Activated CD4-positive, alpha-beta T cell treated with anti-CD3 and anti-CD28 coated beads, Interleukin-2, amount 50 U/mL, for 48 hours (primary cell): ENCODE measurements at regions not wholly inside any gene's neighbourhood (a gene's known extent, or its start where the extent isn't known, plus 50 kb on each side); places are given as distances from the start of the nearest gene placed in this dataset.
"Not testable (repeated sequence)": the region's sequence is repeated elsewhere in the genome, so short reads cannot be mapped to it uniquely, and the experiment has no call there.

Source experiments
- DNase-seq, 2 experiments: peaks; one replicate each; pipeline ENCODE4 v3.0.0-alpha.2; 2020

GRCh38 chr2:195456771-195457170, 200.3 kb upstream of the SLC39A10 start:
- no peak for DNase-seq

- DNase-seq: no peak
These were observed 205.9 kb upstream of the SLC39A10 start for GRCh38 chr2:195451160-195451559.

DNA sequence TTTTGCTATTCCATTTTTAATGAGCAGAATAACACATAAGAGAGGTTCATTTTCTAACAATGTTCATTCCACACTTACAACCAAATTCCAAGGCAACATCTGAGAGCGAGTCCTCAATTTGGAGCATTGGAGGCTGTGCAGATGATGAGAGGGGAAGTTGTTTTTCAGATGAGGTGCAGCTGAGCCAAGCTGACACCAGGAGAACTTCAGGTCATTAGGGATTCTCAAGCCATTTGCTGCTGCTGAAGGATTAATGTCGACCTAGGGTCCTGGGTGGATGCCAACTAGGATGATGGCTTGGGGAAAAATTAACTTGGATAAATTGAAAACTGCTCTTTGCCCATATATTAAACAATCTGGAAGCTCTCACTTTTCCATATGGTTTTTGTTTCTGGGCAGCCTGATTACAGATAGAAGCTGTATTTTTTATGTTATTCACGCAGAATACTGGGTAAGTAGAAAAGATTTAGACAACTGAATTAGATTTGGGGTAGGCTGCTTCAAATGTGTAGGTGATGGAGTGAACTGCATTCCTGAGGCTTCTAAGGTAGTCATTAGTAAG, 206.4 kb upstream of the SLC39A10 start:
- DNase-seq: no peak

DNA sequence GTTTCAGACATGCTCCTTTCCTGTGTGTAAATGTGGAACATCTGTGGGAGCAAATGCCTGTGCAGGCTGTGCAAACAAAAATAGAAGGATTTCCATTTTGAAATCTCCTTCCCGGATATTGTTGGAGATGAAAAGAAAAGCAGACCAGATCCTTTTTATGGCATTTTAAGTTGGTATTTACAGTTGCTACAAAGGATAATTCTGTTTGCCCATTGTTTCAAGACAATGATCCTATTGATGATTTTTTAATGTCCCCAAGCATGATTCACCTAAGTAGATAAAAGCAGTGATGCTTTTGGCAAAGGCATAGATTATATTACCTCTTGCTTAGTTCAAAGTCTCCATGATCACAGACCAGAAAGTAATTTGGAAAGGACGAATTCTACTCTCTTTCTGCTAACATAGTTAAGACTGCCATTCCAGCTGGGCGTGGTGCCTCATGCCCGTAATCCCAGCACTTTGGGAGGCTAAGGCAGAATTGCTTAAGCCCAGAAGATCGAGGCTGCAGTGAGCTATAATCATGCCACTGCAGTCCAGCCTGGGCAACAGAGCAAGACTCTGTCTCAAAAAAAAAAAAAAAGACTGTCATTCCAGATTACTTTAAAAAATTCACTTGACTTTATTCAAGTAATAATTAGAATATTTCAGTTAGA, 209.6 kb upstream of the SLC39A10 start:
- DNase-seq: no peak

DNA sequence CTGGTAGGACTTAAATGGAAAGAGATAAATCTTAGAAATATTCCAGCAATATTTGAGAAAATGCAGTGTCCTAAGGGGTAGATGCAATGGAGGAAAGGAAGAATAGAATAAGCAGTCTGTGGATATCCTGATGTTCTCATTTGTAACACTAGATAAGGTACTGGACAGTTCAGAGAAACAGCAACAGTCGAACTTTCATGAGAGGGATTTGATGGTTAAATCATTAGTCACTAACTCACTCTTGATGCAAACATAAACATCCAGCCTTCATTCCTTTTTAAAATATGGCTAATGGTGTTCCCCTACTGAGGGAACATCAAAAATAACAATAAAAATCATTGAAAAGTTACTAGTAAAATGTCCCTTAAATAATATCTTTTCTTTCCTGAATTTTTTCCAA, 211.4 kb upstream of the SLC39A10 start:
- DNase-seq: no peak

DNA sequence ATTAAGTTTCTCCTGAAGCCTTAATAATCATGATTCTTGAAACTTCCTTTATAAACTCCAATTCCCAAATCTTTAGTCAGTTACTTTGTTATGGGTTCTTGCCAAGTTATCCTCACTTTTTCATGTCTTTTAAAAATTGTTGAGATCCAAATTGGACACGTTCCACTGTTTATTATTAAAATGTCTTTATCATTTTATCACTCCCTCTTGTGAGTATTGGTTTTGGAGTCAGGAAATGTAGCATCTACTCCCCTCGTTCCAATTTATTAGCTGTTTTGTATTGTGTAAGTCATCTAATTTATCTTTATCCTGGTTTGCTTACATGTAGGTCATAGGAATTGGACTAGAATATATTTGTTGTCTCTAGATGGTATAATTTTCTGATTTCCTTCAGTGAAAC, 213.1 kb upstream of the SLC39A10 start:
- no peak for DNase-seq

DNA sequence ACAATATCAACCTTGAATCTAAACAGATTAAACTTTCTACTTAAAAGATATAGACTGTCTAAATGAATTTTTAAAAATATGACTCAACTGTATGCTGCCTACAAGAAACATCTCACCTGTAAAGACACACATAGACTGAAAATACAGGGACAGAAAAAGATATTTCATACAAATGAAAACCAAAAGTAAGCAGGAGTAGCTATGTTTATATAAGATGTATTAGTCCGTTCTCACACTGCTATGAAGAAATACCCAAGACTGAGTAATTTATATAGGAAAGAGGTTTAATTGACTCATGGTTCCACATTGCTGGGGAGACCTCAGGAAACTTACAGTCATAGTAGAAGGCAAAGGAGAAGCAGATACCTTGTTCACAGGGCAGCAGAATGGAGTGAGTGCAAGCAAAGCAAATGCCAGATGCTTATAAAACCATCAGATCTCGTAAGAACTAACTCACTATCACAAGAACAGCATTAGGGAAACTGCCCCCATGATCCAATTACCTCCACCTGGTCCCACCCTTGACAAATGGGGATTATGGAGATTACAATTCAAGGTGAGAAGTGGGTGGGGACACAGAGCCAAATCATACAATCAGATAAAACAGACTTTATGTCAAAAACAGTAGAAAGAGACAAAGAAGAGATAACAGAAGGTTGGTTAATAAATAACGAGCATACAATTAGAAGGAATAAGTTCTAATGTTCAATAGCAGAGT, 214.4 kb upstream of the SLC39A10 start:
- DNase-seq: no peak

GRCh38 chr2:195438692-195439091, 218.3 kb upstream of the SLC39A10 start:
- no peak for DNase-seq

- DNase-seq: no peak
These were observed 219.5 kb upstream of the SLC39A10 start for GRCh38 chr2:195437521-195437920.

GRCh38 chr2:195434346-195434745, 222.7 kb upstream of the SLC39A10 start:
- DNase-seq: no peak

DNA sequence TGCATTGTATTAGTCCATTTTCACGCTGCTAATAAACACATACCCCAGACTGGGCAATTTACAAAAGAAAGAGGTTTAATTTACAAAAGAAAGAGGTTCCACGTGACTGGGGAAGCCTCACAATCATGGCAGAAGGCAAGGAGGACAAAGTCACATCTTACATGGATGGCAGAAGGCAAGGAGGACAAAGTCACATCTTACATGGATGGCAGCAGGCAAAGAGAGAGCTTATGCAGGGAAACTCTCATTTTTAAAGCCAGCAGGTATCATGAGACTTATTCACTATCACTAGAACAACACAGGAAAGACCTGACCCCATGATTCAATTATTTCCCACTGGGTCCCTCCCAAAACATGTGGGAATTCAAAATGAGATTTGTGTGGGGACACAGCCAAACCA, 223.3 kb upstream of the SLC39A10 start:
- not testable (repeated sequence) for DNase-seq

- no peak for DNase-seq
These were observed 228.4 kb upstream of the SLC39A10 start for GRCh38 chr2:195428673-195429072.

DNA sequence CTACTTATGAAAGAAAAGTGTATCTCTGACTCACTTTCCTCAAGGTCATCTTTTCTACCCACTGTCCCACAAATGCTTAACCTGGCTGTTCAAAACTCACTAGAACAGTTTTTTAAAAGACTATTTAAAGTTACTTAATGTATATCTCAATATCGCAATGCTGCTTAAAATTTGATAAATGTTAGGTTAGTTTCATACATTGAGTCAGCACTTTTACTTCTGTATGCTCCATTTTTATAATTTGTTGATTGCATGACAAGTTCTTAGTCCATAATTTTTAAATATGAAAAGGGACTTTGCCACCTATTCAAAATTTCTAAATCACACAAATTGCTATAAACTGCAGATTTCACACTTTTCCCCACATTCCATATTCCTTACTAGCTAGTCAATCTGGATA, 231.7 kb upstream of the SLC39A10 start:
- no peak for DNase-seq

DNA sequence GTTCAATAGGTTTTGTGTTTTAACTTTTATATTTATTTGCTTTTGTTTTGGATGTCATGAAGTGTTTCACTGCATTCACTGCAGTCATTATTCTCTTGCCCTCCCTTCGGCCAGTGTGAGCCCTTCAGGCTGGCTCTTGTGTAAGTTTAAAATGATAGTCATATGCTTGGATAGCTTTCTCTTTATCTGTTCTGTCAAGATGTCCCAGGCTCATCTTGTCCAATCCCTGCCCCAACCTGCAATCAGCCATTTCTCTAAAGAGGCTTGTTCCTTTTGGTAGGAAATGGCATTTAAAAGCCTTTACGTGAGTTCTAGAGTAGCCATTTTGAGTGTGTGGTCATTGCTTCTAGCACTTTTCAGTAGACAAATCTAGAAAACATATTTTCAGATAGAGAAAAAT, 238.0 kb upstream of the SLC39A10 start:
- no peak for DNase-seq

GRCh38 chr2:195414537-195415100, 242.4 kb upstream of the SLC39A10 start:
- no peak for DNase-seq

DNA sequence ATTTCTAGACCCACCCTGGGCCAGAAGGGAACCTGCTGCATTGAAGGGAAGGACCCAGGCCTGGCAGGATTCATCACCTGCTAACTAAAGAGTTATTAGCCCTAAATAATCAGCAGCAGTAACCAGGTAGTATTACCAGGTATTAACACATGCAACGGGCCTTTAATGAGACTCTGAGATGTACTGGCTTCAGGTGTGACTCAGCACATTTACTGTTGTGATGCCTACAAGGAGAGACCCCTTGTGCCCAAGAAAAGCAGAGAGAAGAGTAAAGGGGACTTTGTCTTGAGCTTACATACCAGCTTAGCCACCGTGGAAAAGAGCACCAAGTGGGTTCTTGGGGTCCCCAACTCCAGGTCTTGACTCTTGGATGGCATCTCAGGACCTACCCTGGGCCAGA, 243.1 kb upstream of the SLC39A10 start:
- no peak for DNase-seq

- DNase-seq: no peak
These were observed 243.6 kb upstream of the SLC39A10 start for GRCh38 chr2:195413422-195413821.

DNA sequence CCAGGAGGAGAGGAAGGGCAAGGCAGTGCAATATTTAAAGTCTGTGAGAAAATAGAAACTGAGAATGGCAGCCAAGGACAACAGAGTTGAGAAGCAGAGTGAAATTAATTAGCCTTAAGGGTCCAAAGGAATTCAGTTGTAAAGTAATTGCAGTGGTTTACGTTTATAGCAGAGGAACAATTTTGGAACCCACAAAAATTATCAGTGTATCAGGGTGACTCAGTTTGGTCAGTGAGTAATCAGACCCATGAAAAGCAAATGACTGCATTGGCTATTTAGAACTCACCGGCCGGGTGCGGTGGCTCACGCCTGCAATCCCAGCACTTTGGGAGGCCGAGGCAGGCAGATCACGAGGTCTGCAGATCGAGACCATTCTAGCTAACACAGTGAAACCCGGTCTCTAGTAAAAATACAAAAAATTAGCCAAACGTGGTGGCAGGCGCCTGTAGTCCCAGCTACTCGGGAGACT, 245.8 kb upstream of the SLC39A10 start:
- DNase-seq: no peak

GRCh38 chr2:195410074-195410671, 246.9 kb upstream of the SLC39A10 start:
- DNase-seq: no peak

DNA sequence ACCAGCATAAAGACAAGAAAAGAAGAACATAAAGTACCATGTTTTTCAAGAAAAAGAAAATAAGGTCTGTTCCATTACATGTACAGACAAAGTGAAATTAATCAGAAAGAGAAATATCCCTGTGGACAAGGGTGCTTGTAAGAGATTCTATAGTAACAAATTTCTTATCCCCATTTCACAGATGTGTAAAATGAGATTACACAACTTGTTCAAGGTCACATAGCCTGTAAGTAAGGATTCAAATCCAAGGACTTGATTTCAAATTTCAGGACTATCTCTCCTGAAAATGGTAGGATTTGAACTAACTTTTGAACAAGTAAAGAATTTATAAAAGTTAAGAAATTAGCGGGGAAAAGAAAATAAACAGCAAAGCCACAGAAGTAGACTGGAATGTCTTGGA, 248.2 kb upstream of the SLC39A10 start:
- no peak for DNase-seq

GRCh38 chr2:195408196-195408595, 248.8 kb upstream of the SLC39A10 start:
- no peak for DNase-seq

DNA sequence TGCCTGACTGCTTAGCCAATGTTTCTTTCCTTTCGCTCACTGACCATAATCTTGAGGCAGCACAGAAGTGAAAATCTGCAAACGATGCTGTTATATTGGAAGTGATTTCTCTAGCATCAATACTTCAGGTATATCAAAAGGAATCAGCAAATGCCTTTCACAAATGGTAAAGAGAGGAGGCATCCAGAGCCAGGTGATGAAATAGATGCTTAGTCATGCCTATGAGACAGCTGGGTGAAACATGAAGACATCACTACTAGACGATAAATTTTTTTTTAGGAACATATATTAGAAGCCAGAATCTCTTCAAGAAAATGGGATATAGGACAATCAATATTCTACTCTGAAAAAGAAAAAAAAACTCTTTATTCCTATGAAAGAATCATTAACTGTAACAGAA, 249.2 kb upstream of the SLC39A10 start:
- DNase-seq: no peak

DNA sequence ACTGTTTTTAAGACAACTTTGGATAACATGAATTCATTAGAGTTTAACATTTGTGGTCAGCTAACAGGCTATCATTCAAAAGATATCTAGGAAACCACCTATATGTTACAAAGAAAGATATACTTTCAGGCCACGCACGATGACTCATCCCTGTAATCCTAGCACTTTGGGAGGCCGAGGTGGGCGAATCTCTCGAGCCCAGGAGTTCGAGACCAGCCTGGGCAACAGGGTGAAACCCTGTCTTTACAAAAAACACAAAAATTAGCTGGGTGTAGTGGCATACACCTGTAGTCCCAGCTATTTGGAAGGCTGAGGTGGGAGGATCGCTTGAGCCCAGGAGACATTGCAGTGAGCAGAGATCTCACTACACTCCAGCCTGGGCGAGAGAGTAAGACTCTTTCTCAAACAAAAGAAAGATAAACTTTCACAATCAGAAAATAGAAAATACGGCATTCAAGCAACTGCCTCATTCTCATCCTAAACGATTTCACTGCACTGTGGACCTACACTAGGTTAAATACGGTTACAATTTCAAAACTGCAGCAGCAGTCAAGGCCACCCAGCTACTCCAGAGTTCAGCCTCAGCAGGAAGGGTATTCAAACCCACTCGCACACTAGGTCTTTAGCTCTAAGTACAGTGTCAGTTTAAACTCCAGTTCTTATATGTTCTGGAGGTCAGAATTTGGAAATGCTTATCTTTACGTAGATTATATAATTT, 250.0 kb upstream of the SLC39A10 start:
- DNase-seq: peak in 1 of 2 experiments; percentile 15
